ENCODE measurements at regions not wholly inside any gene's neighbourhood (a gene's known extent, or its start where the extent isn't known, plus 50 kb on each side); places are given as distances from the start of the nearest gene placed in this dataset.

DNA sequence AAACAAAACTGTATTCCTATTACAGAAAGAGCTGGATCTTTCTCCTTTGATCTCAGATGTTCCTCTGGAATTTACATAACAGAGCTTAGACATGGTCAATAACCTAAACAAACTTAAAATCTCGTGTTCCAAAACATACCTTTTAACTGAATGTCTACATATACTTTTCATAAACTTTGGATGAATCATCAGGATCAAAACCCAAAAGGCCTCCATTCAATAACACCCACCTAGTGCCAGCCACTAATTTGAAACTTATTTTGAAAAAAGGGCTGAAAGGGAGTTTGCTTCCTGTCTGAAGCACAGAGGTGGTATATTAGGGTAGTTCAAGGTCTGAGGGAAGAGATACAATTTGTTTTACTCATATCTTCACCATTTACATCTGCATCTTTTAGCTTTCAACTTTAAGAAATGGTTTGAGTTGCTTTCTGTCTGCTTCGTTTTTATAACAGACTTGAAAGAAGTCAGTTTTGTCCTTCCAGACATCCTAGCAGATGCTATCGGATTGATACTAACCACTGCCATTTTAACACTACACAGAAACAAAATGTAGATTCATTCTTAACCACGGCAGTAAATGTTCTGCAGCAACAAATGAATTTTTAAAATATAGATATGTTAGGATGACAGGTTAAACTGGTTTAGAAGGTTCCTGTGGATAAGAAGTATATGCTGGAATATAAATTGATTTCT is 242.8 kb upstream of the DKK2 start:
- no peaks in the 10 kb centered on the region for H3K27me3 ChIP-seq (ENCODE audit: control insufficient read depth in 1 of 2, insufficient read depth in 2 of 2, low read length in 2 of 2)
- no peaks in the 10 kb centered on the region for H3K4me1 ChIP-seq (ENCODE audit: control insufficient read depth, insufficient read depth, low read length)
- H3K9ac ChIP-seq (ENCODE audit: low read length in 2 of 2) = no peak overlapping the region
- no peak overlapping the region for H3K27ac ChIP-seq (ENCODE audit: low read length)
- no peaks in the 10 kb centered on the region for H3K36me3 ChIP-seq (ENCODE audit: control insufficient read depth in 2 of 2, insufficient read depth in 2 of 2, low read length in 2 of 2)
- H3K9me3 ChIP-seq (ENCODE audit: control insufficient read depth in 2 of 2, low read length in 2 of 2) = no peaks in the 10 kb centered on the region
- H3K4me3 ChIP-seq (ENCODE audit: low read length in 2 of 2) = no peak overlapping the region

DNA sequence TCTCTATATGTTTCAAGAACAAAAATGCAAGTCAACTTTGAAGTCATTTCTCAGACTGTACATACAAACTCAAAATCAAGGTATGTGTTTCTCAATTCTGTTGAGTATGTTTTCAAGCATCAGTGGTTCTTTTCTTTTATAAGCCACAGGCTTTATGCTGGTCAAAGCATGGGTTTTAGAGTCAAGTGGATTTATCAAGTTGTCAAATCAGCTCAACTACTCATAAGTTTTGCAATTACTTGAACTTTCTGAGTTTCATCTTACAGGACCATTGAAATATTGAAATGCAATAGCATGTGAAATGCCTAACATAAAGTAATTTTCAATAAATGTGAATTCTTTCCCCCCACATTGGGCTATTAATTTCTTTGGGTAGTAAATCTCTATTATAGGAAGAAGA is 239.9 kb upstream of the DKK2 start:
- Histone ChIP-seq H3K27me3 (ENCODE audit: control insufficient read depth in 1 of 2, insufficient read depth in 2 of 2, low read length in 2 of 2) (no peaks in the 10 kb centered on the region), H3K27ac (ENCODE audit: low read length) (no peak overlapping the region), H3K36me3 (ENCODE audit: control insufficient read depth in 2 of 2, insufficient read depth in 2 of 2, low read length in 2 of 2) (no peaks in the 10 kb centered on the region), H3K9me3 (ENCODE audit: control insufficient read depth in 2 of 2, low read length in 2 of 2) (no peaks in the 10 kb centered on the region), H3K4me3 (ENCODE audit: low read length in 2 of 2) (no peak overlapping the region), H3K9ac (ENCODE audit: low read length in 2 of 2) (no peak overlapping the region), H3K4me1 (ENCODE audit: control insufficient read depth, insufficient read depth, low read length) (no peaks in the 10 kb centered on the region)

DNA sequence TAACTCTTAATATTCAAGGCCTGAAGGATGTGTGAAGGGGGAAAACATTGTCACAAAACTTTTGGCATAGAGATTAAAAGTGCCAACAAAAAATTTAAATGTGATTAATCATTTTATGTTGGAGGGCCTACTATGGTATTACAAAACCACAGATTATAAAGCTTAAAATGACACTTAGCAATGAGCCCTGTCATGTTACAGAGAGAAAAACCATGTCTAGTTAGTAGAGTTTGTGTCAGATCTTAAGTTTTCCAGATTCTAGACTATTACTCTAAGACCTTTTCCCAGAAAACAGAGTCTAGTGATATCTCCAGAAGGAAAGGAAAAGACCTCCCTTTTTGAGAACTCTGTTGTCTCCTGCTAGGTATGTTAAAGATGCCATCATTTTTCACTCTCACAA is 239.1 kb upstream of the DKK2 start:
- no peak overlapping the region for H3K27ac ChIP-seq (ENCODE audit: low read length)
- H3K4me3 ChIP-seq (ENCODE audit: low read length in 2 of 2) = no peak overlapping the region
- H3K9ac ChIP-seq (ENCODE audit: low read length in 2 of 2) = no peak overlapping the region
- no peaks in the 10 kb centered on the region for H3K4me1 ChIP-seq (ENCODE audit: control insufficient read depth, insufficient read depth, low read length)
- no peaks in the 10 kb centered on the region for H3K9me3 ChIP-seq (ENCODE audit: control insufficient read depth in 2 of 2, low read length in 2 of 2)
- no peaks in the 10 kb centered on the region for H3K36me3 ChIP-seq (ENCODE audit: control insufficient read depth in 2 of 2, insufficient read depth in 2 of 2, low read length in 2 of 2)
- H3K27me3 ChIP-seq (ENCODE audit: control insufficient read depth in 1 of 2, insufficient read depth in 2 of 2, low read length in 2 of 2) = no peaks in the 10 kb centered on the region

GRCh38 chr4:107270614-107271013 is 234.5 kb upstream of the DKK2 start:
- Histone ChIP-seq H3K27ac (ENCODE audit: low read length) (no peak overlapping the region), H3K36me3 (ENCODE audit: control insufficient read depth in 2 of 2, insufficient read depth in 2 of 2, low read length in 2 of 2) (no peaks in the 10 kb centered on the region), H3K4me1 (ENCODE audit: control insufficient read depth, insufficient read depth, low read length) (no peaks in the 10 kb centered on the region), H3K9ac (ENCODE audit: low read length in 2 of 2) (no peak overlapping the region), H3K9me3 (ENCODE audit: control insufficient read depth in 2 of 2, low read length in 2 of 2) (no peaks in the 10 kb centered on the region), H3K4me3 (ENCODE audit: low read length in 2 of 2) (no peak overlapping the region), H3K27me3 (ENCODE audit: control insufficient read depth in 1 of 2, insufficient read depth in 2 of 2, low read length in 2 of 2) (no peaks in the 10 kb centered on the region)

GRCh38 chr4:107269175-107269574 is 233.1 kb upstream of the DKK2 start:
- Histone ChIP-seq H3K27me3 (ENCODE audit: control insufficient read depth in 1 of 2, insufficient read depth in 2 of 2, low read length in 2 of 2) (no peaks in the 10 kb centered on the region), H3K9me3 (ENCODE audit: control insufficient read depth in 2 of 2, low read length in 2 of 2) (no peaks in the 10 kb centered on the region), H3K9ac (ENCODE audit: low read length in 2 of 2) (no peak overlapping the region), H3K36me3 (ENCODE audit: control insufficient read depth in 2 of 2, insufficient read depth in 2 of 2, low read length in 2 of 2) (no peaks in the 10 kb centered on the region), H3K4me3 (ENCODE audit: low read length in 2 of 2) (no peak overlapping the region), H3K4me1 (ENCODE audit: control insufficient read depth, insufficient read depth, low read length) (no peaks in the 10 kb centered on the region), H3K27ac (ENCODE audit: low read length) (no peak overlapping the region)

DNA sequence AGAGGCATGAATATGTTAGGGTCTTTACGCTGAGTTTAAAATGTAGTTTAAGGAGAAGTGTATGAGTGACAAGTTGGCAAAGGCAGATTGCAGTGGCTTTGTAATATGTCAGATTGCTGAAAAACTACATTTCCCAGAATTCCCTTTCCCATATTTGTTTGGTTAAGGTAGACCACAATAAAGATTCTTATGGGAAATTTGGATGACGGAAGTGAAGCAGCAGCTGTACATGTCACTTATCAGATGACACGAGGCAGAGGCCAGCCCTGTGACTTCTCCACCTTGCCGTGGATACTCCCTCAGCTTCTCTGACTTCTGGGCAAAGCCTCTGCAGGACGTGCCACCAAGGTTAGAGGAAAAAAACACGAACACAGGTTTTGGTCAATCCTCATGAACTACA is 229.7 kb upstream of the DKK2 start:
- no peaks in the 10 kb centered on the region for H3K4me1 ChIP-seq (ENCODE audit: control insufficient read depth, insufficient read depth, low read length)
- no peaks in the 10 kb centered on the region for H3K36me3 ChIP-seq (ENCODE audit: control insufficient read depth in 2 of 2, insufficient read depth in 2 of 2, low read length in 2 of 2)
- H3K9me3 ChIP-seq (ENCODE audit: control insufficient read depth in 2 of 2, low read length in 2 of 2) = no peaks in the 10 kb centered on the region
- no peak overlapping the region for H3K9ac ChIP-seq (ENCODE audit: low read length in 2 of 2)
- H3K4me3 ChIP-seq (ENCODE audit: low read length in 2 of 2) = no peak overlapping the region
- no peaks in the 10 kb centered on the region for H3K27me3 ChIP-seq (ENCODE audit: control insufficient read depth in 1 of 2, insufficient read depth in 2 of 2, low read length in 2 of 2)
- no peak overlapping the region for H3K27ac ChIP-seq (ENCODE audit: low read length)

GRCh38 chr4:107261241-107261874 is 225.2 kb upstream of the DKK2 start:
- no peaks in the 10 kb centered on the region for H3K27me3 ChIP-seq (ENCODE audit: control insufficient read depth in 1 of 2, insufficient read depth in 2 of 2, low read length in 2 of 2)
- H3K4me3 ChIP-seq (ENCODE audit: low read length in 2 of 2) = no peak overlapping the region
- H3K36me3 ChIP-seq (ENCODE audit: control insufficient read depth in 2 of 2, insufficient read depth in 2 of 2, low read length in 2 of 2) = no peaks in the 10 kb centered on the region
- no peaks in the 10 kb centered on the region for H3K9me3 ChIP-seq (ENCODE audit: control insufficient read depth in 2 of 2, low read length in 2 of 2)
- no peak overlapping the region for H3K9ac ChIP-seq (ENCODE audit: low read length in 2 of 2)
- no peaks in the 10 kb centered on the region for H3K4me1 ChIP-seq (ENCODE audit: control insufficient read depth, insufficient read depth, low read length)
- no peak overlapping the region for H3K27ac ChIP-seq (ENCODE audit: low read length)

- no peak overlapping the region for H3K9ac ChIP-seq (ENCODE audit: low read length in 2 of 2)
- no peak overlapping the region for H3K4me3 ChIP-seq (ENCODE audit: low read length in 2 of 2)
- no peaks in the 10 kb centered on the region for H3K27me3 ChIP-seq (ENCODE audit: control insufficient read depth in 1 of 2, insufficient read depth in 2 of 2, low read length in 2 of 2)
- no peaks in the 10 kb centered on the region for H3K9me3 ChIP-seq (ENCODE audit: control insufficient read depth in 2 of 2, low read length in 2 of 2)
- no peaks in the 10 kb centered on the region for H3K36me3 ChIP-seq (ENCODE audit: control insufficient read depth in 2 of 2, insufficient read depth in 2 of 2, low read length in 2 of 2)
- no peaks in the 10 kb centered on the region for H3K4me1 ChIP-seq (ENCODE audit: control insufficient read depth, insufficient read depth, low read length)
- no peak overlapping the region for H3K27ac ChIP-seq (ENCODE audit: low read length)
Measured at GRCh38 chr4:107258359-107258758, 222.2 kb upstream of the DKK2 start.

DNA sequence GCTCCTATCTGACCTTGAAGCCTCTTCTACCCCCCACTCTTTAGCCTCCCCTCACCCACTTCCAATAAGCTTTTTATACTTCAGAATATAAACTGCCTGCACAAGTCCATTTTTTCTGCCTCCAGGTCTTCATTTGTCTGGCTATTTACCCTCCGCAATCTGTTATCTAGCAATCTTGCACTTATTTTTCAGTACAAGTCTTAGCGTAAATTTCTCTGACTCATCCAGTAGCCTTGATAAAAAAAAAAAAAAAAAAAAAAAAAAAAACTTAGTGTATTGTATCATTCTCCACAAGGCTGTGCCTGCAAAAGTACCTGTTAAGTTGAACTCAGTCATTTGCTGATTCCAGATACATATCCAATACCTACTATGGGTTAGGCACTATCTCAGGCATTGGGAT is 219.5 kb upstream of the DKK2 start:
- Histone ChIP-seq H3K27ac (ENCODE audit: low read length) (no peak overlapping the region), H3K36me3 (ENCODE audit: control insufficient read depth in 2 of 2, insufficient read depth in 2 of 2, low read length in 2 of 2) (no peaks in the 10 kb centered on the region), H3K27me3 (ENCODE audit: control insufficient read depth in 1 of 2, insufficient read depth in 2 of 2, low read length in 2 of 2) (no peaks in the 10 kb centered on the region), H3K4me3 (ENCODE audit: low read length in 2 of 2) (no peak overlapping the region), H3K4me1 (ENCODE audit: control insufficient read depth, insufficient read depth, low read length) (no peaks in the 10 kb centered on the region), H3K9me3 (ENCODE audit: control insufficient read depth in 2 of 2, low read length in 2 of 2) (no peaks in the 10 kb centered on the region), H3K9ac (ENCODE audit: low read length in 2 of 2) (no peak overlapping the region)

GRCh38 chr4:107255114-107255513 is 219.0 kb upstream of the DKK2 start:
- H3K27ac ChIP-seq (ENCODE audit: low read length) = no peak overlapping the region
- no peaks in the 10 kb centered on the region for H3K27me3 ChIP-seq (ENCODE audit: control insufficient read depth in 1 of 2, insufficient read depth in 2 of 2, low read length in 2 of 2)
- no peak overlapping the region for H3K4me3 ChIP-seq (ENCODE audit: low read length in 2 of 2)
- no peaks in the 10 kb centered on the region for H3K36me3 ChIP-seq (ENCODE audit: control insufficient read depth in 2 of 2, insufficient read depth in 2 of 2, low read length in 2 of 2)
- H3K9ac ChIP-seq (ENCODE audit: low read length in 2 of 2) = no peak overlapping the region
- no peaks in the 10 kb centered on the region for H3K9me3 ChIP-seq (ENCODE audit: control insufficient read depth in 2 of 2, low read length in 2 of 2)
- H3K4me1 ChIP-seq (ENCODE audit: control insufficient read depth, insufficient read depth, low read length) = no peaks in the 10 kb centered on the region

GRCh38 chr4:107253579-107254068 is 217.5 kb upstream of the DKK2 start:
- Histone ChIP-seq H3K27ac (ENCODE audit: low read length) (no peak overlapping the region), H3K4me3 (ENCODE audit: low read length in 2 of 2) (no peak overlapping the region), H3K36me3 (ENCODE audit: control insufficient read depth in 2 of 2, insufficient read depth in 2 of 2, low read length in 2 of 2) (no peaks in the 10 kb centered on the region)

More at GRCh38 chr4:107253579-107254068, 217.5 kb upstream of the DKK2 start:
- no peak overlapping the region for H3K9ac ChIP-seq (ENCODE audit: low read length in 2 of 2)
- no peaks in the 10 kb centered on the region for H3K4me1 ChIP-seq (ENCODE audit: control insufficient read depth, insufficient read depth, low read length)
- H3K27me3 ChIP-seq (ENCODE audit: control insufficient read depth in 1 of 2, insufficient read depth in 2 of 2, low read length in 2 of 2) = no peaks in the 10 kb centered on the region
- H3K9me3 ChIP-seq (ENCODE audit: control insufficient read depth in 2 of 2, low read length in 2 of 2) = no peaks in the 10 kb centered on the region

Measured in stomach smooth muscle (tissue), 2 donors.